Mesendoderm (in vitro differentiated cells): ENCODE measurements at regions not wholly inside any gene's neighbourhood (a gene's known extent, or its start where the extent isn't known, plus 50 kb on each side); places are given as distances from the start of the nearest gene placed in this dataset.

Experiments used
- DNase-seq: peaks from one replicate; pipeline ENCODE4 v3.0.0; 2013
- H2AK5ac ChIP-seq: 2 replicates; pipeline ENCODE4 v1.6.1; 2013; ENCODE audit warnings: low read length, inconsistent platforms
- H2BK120ac ChIP-seq: 2 replicates; pipeline ENCODE4 v1.6.1; 2013; ENCODE audit warnings: low read depth, mild to moderate bottlenecking, low read length, moderate library complexity, mixed read lengths
- H2BK15ac ChIP-seq: replicated peaks from 2 replicates; pipeline ENCODE4 v1.6.1; 2013; ENCODE audit warnings: low read depth, mild to moderate bottlenecking, moderate library complexity
- H2BK5ac ChIP-seq: 2 replicates; pipeline ENCODE4 v1.6.1; 2013; ENCODE audit warnings: low read length, inconsistent platforms
- H3K18ac ChIP-seq: 2 replicates; pipeline ENCODE4 v1.6.1; 2013; ENCODE audit warnings: mild to moderate bottlenecking, low read length, mixed read lengths
- H3K23ac ChIP-seq: one replicate; pipeline ENCODE4 v1.6.1; 2013; ENCODE audit warnings: low read length
- H3K27ac ChIP-seq: 2 replicates; pipeline ENCODE4 v1.5.1; 2013; ENCODE audit warnings: low read depth, mild to moderate bottlenecking, inconsistent platforms, low read length, moderate library complexity
- H3K27me3 ChIP-seq: 2 replicates; pipeline ENCODE4 v1.6.1; 2013; ENCODE audit warnings: low read length, control low read depth, mild to moderate bottlenecking, inconsistent platforms; ENCODE audit not compliant: insufficient read depth, poor library complexity
- H3K36me3 ChIP-seq: 2 replicates; pipeline ENCODE4 v1.6.1; 2013; ENCODE audit warnings: low read length, inconsistent platforms; ENCODE audit not compliant: control insufficient read depth, insufficient read depth
- H3K4ac ChIP-seq: one replicate; pipeline ENCODE4 v1.6.1; 2013; ENCODE audit warnings: low read depth, mild to moderate bottlenecking, low read length, moderate library complexity
- H3K4me1 ChIP-seq: 2 replicates; pipeline ENCODE4 v1.6.1; 2013; ENCODE audit warnings: low read depth, low read length, inconsistent platforms; ENCODE audit not compliant: control insufficient read depth
- H3K4me2 ChIP-seq: 2 replicates; pipeline ENCODE4 v1.6.1; 2013; ENCODE audit warnings: low read length
- H3K4me3 ChIP-seq: 2 replicates; pipeline ENCODE4 v1.5.1; 2013; ENCODE audit warnings: mild to moderate bottlenecking, low read length
- H3K56ac ChIP-seq: one replicate; pipeline ENCODE4 v1.6.1; 2013; ENCODE audit warnings: low read length
- H3K79me1 ChIP-seq: 2 replicates; pipeline ENCODE4 v1.6.1; 2013; ENCODE audit warnings: low read length, inconsistent platforms
- H3K79me2 ChIP-seq: 2 replicates; pipeline ENCODE4 v1.6.1; 2013; ENCODE audit warnings: mild to moderate bottlenecking, low read length; ENCODE audit not compliant: control insufficient read depth, insufficient read depth
- H3K9ac ChIP-seq: 2 replicates; pipeline ENCODE4 v1.6.1; 2013; ENCODE audit warnings: low read length, inconsistent platforms
- H4K5ac ChIP-seq: one replicate; pipeline ENCODE4 v1.6.1; 2013; ENCODE audit warnings: low read length
- H4K8ac ChIP-seq: one replicate; pipeline ENCODE4 v1.6.1; 2013; ENCODE audit warnings: low read depth, mild to moderate bottlenecking, control low read depth, low read length, moderate library complexity
- WGBS: extraction: QIAGEN DNeasy Blood & Tissue Kit; methylation state at CpG from one replicate; pipeline ENCODE4 v1.1.7; 2013; ENCODE audit warnings: low lambda C conversion rate, missing lambda C conversion rate; ENCODE audit not compliant: insufficient coverage; ENCODE audit errors: extremely low coverage; 5-methylcytosine and 5-hydroxymethylcytosine counted together

- H2AK5ac ChIP-seq, result no peak overlapping the region
- no peaks in the 10 kb centered on the region for H3K79me1 ChIP-seq
- H3K4me3 ChIP-seq, result no peak overlapping the region
- H3K23ac ChIP-seq, result no peak overlapping the region
- H4K5ac ChIP-seq, result no peak overlapping the region
- no peak overlapping the region for H3K9ac ChIP-seq
- H2BK15ac ChIP-seq, result no peak overlapping the region
- no peaks in the 10 kb centered on the region for H3K27me3 ChIP-seq
- no peaks in the 10 kb centered on the region for H3K79me2 ChIP-seq
- no peak overlapping the region for H4K8ac ChIP-seq
- no peak overlapping the region for H3K18ac ChIP-seq
- H3K4me2 ChIP-seq, result no peak overlapping the region
- H2BK120ac ChIP-seq, result no peak overlapping the region
- no peak for DNase-seq
- no peak overlapping the region for H2BK5ac ChIP-seq
- no peak overlapping the region for H3K56ac ChIP-seq
- no peak overlapping the region for H3K4ac ChIP-seq
- H3K36me3 ChIP-seq, result no peaks in the 10 kb centered on the region
- H3K27ac ChIP-seq, result no peak overlapping the region
- peaks cover 5% of the 10 kb centered on the region for H3K4me1 ChIP-seq
- whole genome bisulfite sequencing, result no CpG with 5 or more reads among the region's 8 CpGs
Observed at GRCh38 chr5:167790462-167791260, 500.8 kb upstream of the WWC1 start.

- no peaks in the 10 kb centered on the region for H3K27me3 ChIP-seq
- no peaks in the 10 kb centered on the region for H3K79me2 ChIP-seq
- no peak overlapping the region for H3K23ac ChIP-seq
- H3K4ac ChIP-seq, result no peak overlapping the region
- H3K79me1 ChIP-seq, result no peaks in the 10 kb centered on the region
- no CpG with 5 or more reads among the region's 7 CpGs for WGBS
- H4K8ac ChIP-seq, result no peak overlapping the region
- peak overlapping the region; percentile 90 for H2BK120ac ChIP-seq
- peaks cover 12% of the 10 kb centered on the region for H3K4me1 ChIP-seq
- H3K18ac ChIP-seq, result peak overlapping the region; percentile 77
- no peak overlapping the region for H3K9ac ChIP-seq
- H3K4me3 ChIP-seq, result no peak overlapping the region
- H4K5ac ChIP-seq, result no peak overlapping the region
- no peak overlapping the region for H2BK5ac ChIP-seq
- H2AK5ac ChIP-seq, result no peak overlapping the region
- no peak overlapping the region for H3K56ac ChIP-seq
- no peak overlapping the region for H3K27ac ChIP-seq
- no peak overlapping the region for H3K4me2 ChIP-seq
- H3K36me3 ChIP-seq, result no peaks in the 10 kb centered on the region
- H2BK15ac ChIP-seq, result peak overlapping the region; percentile 65
- no peak for DNase-seq
Observed at GRCh38 chr5:167792514-167792913, 498.9 kb upstream of the WWC1 start.

GRCh38 chr5:167793700-167794099, 497.7 kb upstream of the WWC1 start:
- Histone ChIP-seq H2BK120ac (no peak overlapping the region), H3K4me3 (no peak overlapping the region), H3K27ac (no peak overlapping the region), H4K8ac (no peak overlapping the region), H2BK15ac (no peak overlapping the region), H3K4ac (no peak overlapping the region), H3K9ac (no peak overlapping the region), H2AK5ac (no peak overlapping the region), H3K27me3 (no peaks in the 10 kb centered on the region), H3K79me2 (no peaks in the 10 kb centered on the region), H3K79me1 (no peaks in the 10 kb centered on the region), H3K36me3 (no peaks in the 10 kb centered on the region), H3K23ac (no peak overlapping the region), H3K18ac (no peak overlapping the region), H4K5ac (no peak overlapping the region), H3K4me1 (peaks cover 12% of the 10 kb centered on the region), H3K4me2 (no peak overlapping the region), H2BK5ac (no peak overlapping the region), H3K56ac (no peak overlapping the region)
- no peak for DNase-seq
- WGBS, result no CpG with 5 or more reads among the region's 1 CpG

GRCh38 chr5:167794121-167794520, 497.3 kb upstream of the WWC1 start:
- Histone ChIP-seq H3K4ac (peak overlapping the region; percentile 8), H3K18ac (no peak overlapping the region), H2AK5ac (peak overlapping the region; percentile 53), H3K27ac (no peak overlapping the region), H3K4me2 (no peak overlapping the region), H2BK5ac (no peak overlapping the region), H3K9ac (no peak overlapping the region), H4K8ac (no peak overlapping the region), H2BK120ac (no peak overlapping the region), H2BK15ac (no peak overlapping the region), H3K79me2 (no peaks in the 10 kb centered on the region), H3K56ac (no peak overlapping the region), H3K79me1 (no peaks in the 10 kb centered on the region), H3K4me3 (no peak overlapping the region), H3K27me3 (no peaks in the 10 kb centered on the region), H3K36me3 (no peaks in the 10 kb centered on the region), H3K4me1 (peaks cover 15% of the 10 kb centered on the region), H4K5ac (no peak overlapping the region), H3K23ac (no peak overlapping the region)
- DNase-seq, result no peak
- no CpG with 5 or more reads among the region's 4 CpGs for WGBS

GRCh38 chr5:167796672-167797071, 494.8 kb upstream of the WWC1 start:
- Histone ChIP-seq H2BK5ac (no peak overlapping the region), H3K36me3 (no peaks in the 10 kb centered on the region), H3K4me2 (no peak overlapping the region), H2AK5ac (no peak overlapping the region), H3K18ac (no peak overlapping the region), H4K5ac (no peak overlapping the region), H3K56ac (no peak overlapping the region), H3K4me1 (peaks cover 15% of the 10 kb centered on the region), H2BK120ac (no peak overlapping the region), H3K79me2 (no peaks in the 10 kb centered on the region), H4K8ac (no peak overlapping the region), H3K79me1 (no peaks in the 10 kb centered on the region), H3K4me3 (no peak overlapping the region), H3K23ac (no peak overlapping the region), H3K4ac (no peak overlapping the region), H3K27ac (no peak overlapping the region), H3K9ac (no peak overlapping the region), H3K27me3 (no peaks in the 10 kb centered on the region), H2BK15ac (no peak overlapping the region)
- WGBS, result no CpG with 5 or more reads among the region's 5 CpGs
- no peak for DNase-seq

GRCh38 chr5:167797933-167798332, 493.5 kb upstream of the WWC1 start:
- no CpG with 5 or more reads among the region's 3 CpGs for WGBS
- H3K27ac ChIP-seq, result no peak overlapping the region
- H3K79me2 ChIP-seq, result no peaks in the 10 kb centered on the region
- H3K4me1 ChIP-seq, result peaks cover 13% of the 10 kb centered on the region
- no peaks in the 10 kb centered on the region for H3K36me3 ChIP-seq
- H3K27me3 ChIP-seq, result no peaks in the 10 kb centered on the region
- no peak overlapping the region for H3K4ac ChIP-seq
- no peak overlapping the region for H3K9ac ChIP-seq
- H2BK15ac ChIP-seq, result no peak overlapping the region
- H3K4me2 ChIP-seq, result no peak overlapping the region
- H3K79me1 ChIP-seq, result no peaks in the 10 kb centered on the region
- H3K4me3 ChIP-seq, result no peak overlapping the region
- DNase-seq, result no peak
- no peak overlapping the region for H3K23ac ChIP-seq
- no peak overlapping the region for H2AK5ac ChIP-seq
- H2BK5ac ChIP-seq, result no peak overlapping the region
- H3K18ac ChIP-seq, result no peak overlapping the region
- no peak overlapping the region for H4K5ac ChIP-seq
- H3K56ac ChIP-seq, result no peak overlapping the region
- H2BK120ac ChIP-seq, result no peak overlapping the region
- H4K8ac ChIP-seq, result no peak overlapping the region
